ENCODE measurements at regions not wholly inside any gene's neighbourhood (a gene's known extent, or its start where the extent isn't known, plus 50 kb on each side); places are given as distances from the start of the nearest gene placed in this dataset.
"Not testable (repeated sequence)": the region's sequence is repeated elsewhere in the genome, so short reads cannot be mapped to it uniquely, and the experiment has no call there.

- DNase-seq; intact Hi-C loops (cut with micrococcal nuclease); ATAC-seq: not testable (repeated sequence)
These were observed 144.8 kb upstream of the NBPF19 start for GRCh38 chr1:149330081-149330335.

- intact Hi-C loops (cut with micrococcal nuclease); DNase-seq; ATAC-seq: not testable (repeated sequence)
These were observed 138.8 kb upstream of the NBPF19 start for GRCh38 chr1:149336082-149336481.

- intact Hi-C loops (cut with micrococcal nuclease); DNase-seq: not testable (repeated sequence)
- peak; percentile 78 for ATAC-seq
These were observed 136.6 kb upstream of the NBPF19 start for GRCh38 chr1:149338221-149338691.

- DNase-seq; ATAC-seq; intact Hi-C loops (cut with micrococcal nuclease): not testable (repeated sequence)
These were observed 136.1 kb upstream of the NBPF19 start for GRCh38 chr1:149338698-149339097.

- ATAC-seq; intact Hi-C loops (cut with micrococcal nuclease); DNase-seq: not testable (repeated sequence)
These were observed 125.4 kb upstream of the NBPF19 start for GRCh38 chr1:149349448-149349847.

- DNase-seq; intact Hi-C loops (cut with micrococcal nuclease); ATAC-seq: not testable (repeated sequence)
These were observed 122.6 kb upstream of the NBPF19 start for GRCh38 chr1:149352205-149352604.

GRCh38 chr1:149354579-149354978, 120.3 kb upstream of the NBPF19 start:
- DNase-seq; intact Hi-C loops (cut with micrococcal nuclease); ATAC-seq: not testable (repeated sequence)

- DNase-seq; intact Hi-C loops (cut with micrococcal nuclease); ATAC-seq: not testable (repeated sequence)
These were observed 119.1 kb upstream of the NBPF19 start for GRCh38 chr1:149355748-149356147.

GRCh38 chr1:149356152-149356551, 118.7 kb upstream of the NBPF19 start:
- ATAC-seq = peak; percentile 69
- DNase-seq; intact Hi-C loops (cut with micrococcal nuclease): not testable (repeated sequence)

- ATAC-seq; DNase-seq; intact Hi-C loops (cut with micrococcal nuclease): not testable (repeated sequence)
These were observed 114.5 kb upstream of the NBPF19 start for GRCh38 chr1:149360351-149360750.

- intact Hi-C loops (cut with micrococcal nuclease); DNase-seq; ATAC-seq: not testable (repeated sequence)
These were observed 113.5 kb upstream of the NBPF19 start for GRCh38 chr1:149361310-149361709.

GRCh38 chr1:149364188-149364981, 110.5 kb upstream of the NBPF19 start:
- intact Hi-C loops (cut with micrococcal nuclease); ATAC-seq; DNase-seq: not testable (repeated sequence)

- ATAC-seq; intact Hi-C loops (cut with micrococcal nuclease); DNase-seq: not testable (repeated sequence)
These were observed 108.4 kb upstream of the NBPF19 start for GRCh38 chr1:149366402-149366801.

GRCh38 chr1:149367472-149368044, 107.3 kb upstream of the NBPF19 start:
- ATAC-seq; intact Hi-C loops (cut with micrococcal nuclease); DNase-seq: not testable (repeated sequence)

- ATAC-seq; DNase-seq; intact Hi-C loops (cut with micrococcal nuclease): not testable (repeated sequence)
These were observed 106.5 kb upstream of the NBPF19 start for GRCh38 chr1:149368337-149368736.

GRCh38 chr1:149369081-149369480, 105.8 kb upstream of the NBPF19 start:
- DNase-seq; ATAC-seq; intact Hi-C loops (cut with micrococcal nuclease): not testable (repeated sequence)

- DNase-seq; intact Hi-C loops (cut with micrococcal nuclease); ATAC-seq: not testable (repeated sequence)
These were observed 102.9 kb upstream of the NBPF19 start for GRCh38 chr1:149371955-149372354.

GRCh38 chr1:149378462-149378861, 96.4 kb upstream of the NBPF19 start:
- intact Hi-C loops (cut with micrococcal nuclease); DNase-seq; ATAC-seq: not testable (repeated sequence)

GRCh38 chr1:149390173-149390926, 84.5 kb upstream of the NBPF19 start:
- DNase-seq (peak; percentile 82), ATAC-seq (peak; percentile 96)
- intact Hi-C loops (cut with micrococcal nuclease) = not testable (repeated sequence)
